ENCODE measurements at regions not wholly inside any gene's neighbourhood (a gene's known extent, or its start where the extent isn't known, plus 50 kb on each side); places are given as distances from the start of the nearest gene placed in this dataset.

DNA sequence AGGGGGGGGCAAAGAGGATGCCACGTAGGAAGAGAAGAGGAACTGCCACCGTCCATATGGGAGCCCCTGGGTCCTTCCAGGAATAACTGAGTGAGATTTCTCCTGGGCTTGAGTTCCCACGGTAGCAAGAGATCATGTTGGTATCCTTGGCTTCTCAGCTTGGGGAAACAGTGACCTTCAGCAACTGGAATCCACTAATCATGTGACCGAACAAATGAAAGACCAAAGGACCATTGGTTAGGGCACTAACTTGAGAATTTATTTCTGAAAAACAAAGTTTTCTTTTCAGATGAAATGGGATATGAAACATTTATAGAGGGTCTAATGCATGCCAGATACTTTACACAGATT, 259.4 kb upstream of the ID2 start:
- TF ChIP-seq, protein P1, sequence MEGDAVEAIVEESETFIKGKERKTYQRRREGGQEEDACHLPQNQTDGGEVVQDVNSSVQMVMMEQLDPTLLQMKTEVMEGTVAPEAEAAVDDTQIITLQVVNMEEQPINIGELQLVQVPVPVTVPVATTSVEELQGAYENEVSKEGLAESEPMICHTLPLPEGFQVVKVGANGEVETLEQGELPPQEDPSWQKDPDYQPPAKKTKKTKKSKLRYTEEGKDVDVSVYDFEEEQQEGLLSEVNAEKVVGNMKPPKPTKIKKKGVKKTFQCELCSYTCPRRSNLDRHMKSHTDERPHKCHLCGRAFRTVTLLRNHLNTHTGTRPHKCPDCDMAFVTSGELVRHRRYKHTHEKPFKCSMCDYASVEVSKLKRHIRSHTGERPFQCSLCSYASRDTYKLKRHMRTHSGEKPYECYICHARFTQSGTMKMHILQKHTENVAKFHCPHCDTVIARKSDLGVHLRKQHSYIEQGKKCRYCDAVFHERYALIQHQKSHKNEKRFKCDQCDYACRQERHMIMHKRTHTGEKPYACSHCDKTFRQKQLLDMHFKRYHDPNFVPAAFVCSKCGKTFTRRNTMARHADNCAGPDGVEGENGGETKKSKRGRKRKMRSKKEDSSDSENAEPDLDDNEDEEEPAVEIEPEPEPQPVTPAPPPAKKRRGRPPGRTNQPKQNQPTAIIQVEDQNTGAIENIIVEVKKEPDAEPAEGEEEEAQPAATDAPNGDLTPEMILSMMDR (IDR thresholded peaks at IDR 0.05 in 4 of 5, conservative IDR thresholded peaks at IDR 0.05 in 1 of 5): no peak
- no peak for TF ChIP-seq POLR2A (IDR thresholded peaks at IDR 0.05)
